A673 (cell line): ENCODE measurements at regions not wholly inside any gene's neighbourhood (a gene's known extent, or its start where the extent isn't known, plus 50 kb on each side); places are given as distances from the start of the nearest gene placed in this dataset.
A peak's percentile ranks its signal among the peaks of the same experiment; 100 is the strongest.

Experiments used
- BruUV-seq: library from RNA; stranded (reverse); fragments of 400-500 nt; replicated peaks from 2 replicates; lab custom pipeline; 2021; lab: Mats Ljungman, UMichigan
- CTCF ChIA-PET: fragments of 300-600 bp; sonication (Branson Sonifier 250); formaldehyde crosslinking; loops from one replicate; lab custom pipeline; 2022; ENCODE audit warnings: antibody characterized with exemption; lab: Charles Lee
- POLR2A ChIA-PET: fragments of 300-600 bp; sonication (Branson Sonifier 250); formaldehyde crosslinking; loops from one replicate; lab custom pipeline; 2022; ENCODE audit warnings: antibody characterized with exemption; ENCODE audit not compliant: low non-redundant PET; lab: Charles Lee
- DNase-seq: peaks from one replicate; pipeline ENCODE4 v3.0.0-alpha.2; 2015; ENCODE audit warnings: low spot score
- H3K27ac ChIP-seq: fragments of 200-600 bp; sonication (generic); 2 replicates; pipeline ENCODE4 v1.5.1; 2016; ENCODE audit warnings: mixed run types, low read depth, mild to moderate bottlenecking, mixed read lengths, antibody characterized with exemption, low read length; ENCODE audit not compliant: poor library complexity, severe bottlenecking
- H3K27me3 ChIP-seq: fragments of 200-600 bp; sonication (generic); replicated peaks from 2 replicates; pipeline ENCODE4 v1.6.1; 2017; ENCODE audit warnings: mixed run types, low read depth, mild to moderate bottlenecking, mixed read lengths, antibody characterized with exemption, low read length; ENCODE audit not compliant: insufficient read depth, poor library complexity
- H3K36me3 ChIP-seq: fragments of 200-600 bp; sonication (generic); 2 replicates; pipeline ENCODE4 v1.6.1; 2016; ENCODE audit warnings: mixed run types, mild to moderate bottlenecking, mixed read lengths, antibody characterized with exemption, low read length; ENCODE audit not compliant: insufficient read depth, poor library complexity, severe bottlenecking
- H3K4me1 ChIP-seq: fragments of 200-600 bp; sonication (generic); 2 replicates; pipeline ENCODE4 v1.6.1; 2017; ENCODE audit warnings: mixed run types, mild to moderate bottlenecking, mixed read lengths, antibody characterized with exemption, low read length; ENCODE audit not compliant: insufficient read depth, poor library complexity, severe bottlenecking
- H3K4me3 ChIP-seq: fragments of 200-600 bp; sonication (generic); 2 replicates; pipeline ENCODE4 v1.5.1; 2016; ENCODE audit warnings: low read depth, mixed run types, mild to moderate bottlenecking, mixed read lengths, low read length; ENCODE audit not compliant: poor library complexity, severe bottlenecking
- H3K9me3 ChIP-seq: fragments of 200-600 bp; sonication (generic); 2 replicates; pipeline ENCODE4 v1.6.1; 2016; ENCODE audit warnings: mixed run types, low read depth, mild to moderate bottlenecking, mixed read lengths, antibody characterized with exemption, low read length; ENCODE audit not compliant: poor library complexity, severe bottlenecking
- CTCF ChIP-seq: fragments of 300-800, 200-600 bp; sonication (generic); conservative IDR thresholded peaks from 2 replicates; pipeline ENCODE4 v1.5.1; 2017; ENCODE audit warnings: low read depth, mild to moderate bottlenecking, antibody characterized with exemption, low read length, moderate library complexity, mixed read lengths
- EZH2 ChIP-seq: fragments of 200-600 bp; sonication (generic); IDR thresholded peaks from 2 replicates; pipeline ENCODE4 v1.6.1; 2017; ENCODE audit warnings: borderline replicate concordance, low read depth, mild to moderate bottlenecking, mixed read lengths, antibody characterized with exemption, low read length; ENCODE audit not compliant: poor library complexity, severe bottlenecking
- intact Hi-C: fragments of 100-400 bp; cut with micrococcal nuclease; formaldehyde crosslinking; loops from one replicate; pipeline ENCODE4 v1.10.0; 2022; ENCODE audit not compliant: unreplicated experiment

- DNase-seq = no peak
- POLR2A ChIA-PET = no interaction called here
- BruUV-seq = no TSS peak
These were observed 388.0 kb upstream of the TNRC6C start for GRCh38 chr17:77570565-77570898.

GRCh38 chr17:77571155-77571981 is 387.1 kb upstream of the TNRC6C start:
- H3K27me3 ChIP-seq = peaks cover 11% of the 10 kb centered on the region
- H3K36me3 ChIP-seq = no peaks in the 10 kb centered on the region
- DNase-seq = no peak
- no TSS peak for BruUV-seq
- no peak overlapping the region for H3K27ac ChIP-seq
- ChIA-PET POLR2A (no interaction called here), CTCF (no interaction called here)
- no peaks in the 10 kb centered on the region for H3K9me3 ChIP-seq
- TF ChIP-seq CTCF = no peak
- peaks cover 5% of the 10 kb centered on the region for H3K4me1 ChIP-seq
- H3K4me3 ChIP-seq = peak overlapping the region; percentile 5
- intact Hi-C loops = no loop called here

More at GRCh38 chr17:77570565-77570898, 388.0 kb upstream of the TNRC6C start:
- no peaks in the 10 kb centered on the region for H3K9me3 ChIP-seq
- TF ChIP-seq CTCF = no peak
- TF ChIP-seq EZH2 = no peak
- CTCF ChIA-PET = no interaction called here
- peaks cover 11% of the 10 kb centered on the region for H3K27me3 ChIP-seq
- H3K27ac ChIP-seq = no peak overlapping the region
- H3K36me3 ChIP-seq = no peaks in the 10 kb centered on the region
- intact Hi-C loops = no loop called here
- H3K4me3 ChIP-seq = no peak overlapping the region
- H3K4me1 ChIP-seq = peaks cover 5% of the 10 kb centered on the region

- Histone ChIP-seq H3K27ac (no peak overlapping the region), H3K4me1 (peaks cover 5% of the 10 kb centered on the region), H3K4me3 (no peak overlapping the region), H3K9me3 (no peaks in the 10 kb centered on the region), H3K36me3 (no peaks in the 10 kb centered on the region), H3K27me3 (peaks cover 11% of the 10 kb centered on the region)
- no peak for TF ChIP-seq CTCF
- TF ChIP-seq EZH2 = no peak
- ChIA-PET POLR2A (no interaction called here), CTCF (no interaction called here)
- intact Hi-C loops = no loop called here
- BruUV-seq = no TSS peak
- no peak for DNase-seq
These were observed 386.4 kb upstream of the TNRC6C start for GRCh38 chr17:77572065-77572601.
